Breast epithelium (tissue), 3 donors: ENCODE measurements at regions not wholly inside any gene's neighbourhood (a gene's known extent, or its start where the extent isn't known, plus 50 kb on each side); places are given as distances from the start of the nearest gene placed in this dataset.

Experiments
- CTCF ChIP-seq, 3 donors: fragments of 450-650 bp; IDR thresholded peaks; one replicate each; pipeline ENCODE4 v1.5.1; 2016 to 2017; ENCODE audit warnings: antibody characterized with exemption in 3 of 3, mild to moderate bottlenecking in 3 of 3, moderate library complexity in 3 of 3
- POLR2A ChIP-seq: fragments of 450-650 bp; IDR thresholded peaks from one replicate; pipeline ENCODE4 v1.6.1; 2016; ENCODE audit warnings: antibody characterized with exemption, mild to moderate bottlenecking, moderate library complexity
- POLR2AphosphoS5 ChIP-seq, 3 donors: sonication (generic); formaldehyde crosslinking; IDR thresholded peaks; one replicate each; pipeline ENCODE4 v1.6.1; 2017; ENCODE audit warnings: antibody characterized with exemption in 3 of 3

GRCh38 chr14:40374221-40374620 is 942.0 kb upstream of the FBXO33 start:
- TF ChIP-seq CTCF (IDR thresholded peaks at IDR 0.05) (no peak), POLR2A (no peak), POLR2AphosphoS5 (IDR thresholded peaks at IDR 0.05) (no peak)
